ENCODE measurements at regions not wholly inside any gene's neighbourhood (a gene's known extent, or its start where the extent isn't known, plus 50 kb on each side); places are given as distances from the start of the nearest gene placed in this dataset.
"Not testable (repeated sequence)": the region's sequence is repeated elsewhere in the genome, so short reads cannot be mapped to it uniquely, and the experiment has no call there.

DNA sequence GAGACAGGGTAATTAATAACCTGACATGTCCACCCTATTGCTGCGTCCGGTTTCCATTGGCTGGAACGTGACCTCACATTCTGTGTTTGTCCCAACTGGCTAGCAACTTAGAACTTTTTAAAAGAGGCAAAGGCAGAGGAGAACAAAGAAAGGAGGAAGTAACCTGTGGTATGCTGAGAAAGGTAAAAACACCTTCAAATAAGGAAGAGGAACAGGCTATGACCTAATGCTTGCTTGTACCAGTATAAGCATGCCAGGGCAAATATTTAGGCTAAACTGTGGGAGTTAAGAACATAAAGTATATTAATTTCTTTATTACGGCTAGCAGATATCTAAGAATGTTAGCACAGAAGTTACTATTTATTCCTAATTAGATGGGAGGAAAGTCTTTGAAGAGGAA, 87.3 kb upstream of the MAP10 start:
- DNase-seq, result not testable (repeated sequence)

- no peak for DNase-seq
These were observed 86.0 kb upstream of the MAP10 start for GRCh38 chr1:232718928-232719927.

DNA sequence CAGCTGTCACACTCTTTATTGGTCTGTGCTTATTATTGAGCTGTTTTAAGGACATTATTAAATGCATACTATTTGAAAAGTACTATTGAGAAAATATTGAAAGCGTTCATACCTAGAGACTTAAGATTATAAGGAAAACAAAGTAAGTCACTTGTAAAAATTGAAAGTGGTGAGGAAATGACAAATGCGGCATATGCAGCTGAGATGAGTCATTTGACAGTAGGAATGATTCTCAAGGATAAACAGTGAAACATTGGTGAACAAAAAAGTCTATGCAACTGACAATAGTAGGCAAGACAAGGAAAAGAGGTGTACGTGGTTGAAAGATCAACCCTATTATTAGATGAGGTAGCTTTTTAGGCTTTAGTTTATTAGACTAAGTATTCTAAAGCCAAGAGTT, 82.6 kb upstream of the MAP10 start:
- DNase-seq, result no peak

GRCh38 chr1:232725305-232726047, 79.7 kb upstream of the MAP10 start:
- no peak for DNase-seq

GRCh38 chr1:232726048-232726779, 79.0 kb upstream of the MAP10 start:
- no peak for DNase-seq

DNA sequence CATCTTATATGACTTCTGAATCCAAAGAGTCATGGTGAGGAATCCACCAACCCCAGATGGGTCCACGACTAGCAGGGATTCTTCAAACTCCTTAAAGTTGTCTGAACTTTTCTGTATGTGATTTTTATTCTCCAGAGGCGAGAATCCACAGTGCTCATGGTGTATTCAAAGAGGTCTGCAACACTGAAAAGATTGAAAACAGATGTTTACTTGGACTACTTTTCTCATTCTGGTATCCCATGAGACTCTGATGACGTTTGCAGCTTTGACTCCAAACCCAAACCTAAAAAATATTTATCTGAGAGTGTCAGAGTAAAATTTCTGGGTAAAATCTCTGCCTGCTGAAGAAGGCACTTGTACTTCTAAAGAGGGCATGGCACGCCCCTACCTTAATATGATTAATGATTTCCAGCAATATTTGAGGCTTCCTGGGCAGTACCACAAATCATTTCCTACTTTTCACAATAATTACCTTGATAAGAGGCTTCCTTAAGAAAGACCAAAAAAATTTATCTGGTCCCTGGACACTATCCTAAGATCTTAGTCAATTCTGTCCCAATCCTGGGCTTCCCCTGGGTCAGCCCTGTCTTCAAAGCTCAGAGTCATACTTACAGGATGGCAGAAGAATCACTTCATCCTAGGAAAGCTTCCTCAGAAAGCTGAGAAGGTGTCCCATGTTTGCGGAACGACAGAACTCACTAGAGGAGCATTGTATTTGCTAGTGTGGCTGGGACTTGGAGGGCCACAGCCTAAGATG, 76.5 kb upstream of the MAP10 start:
- no peak for DNase-seq

- no peak for DNase-seq
These were observed 72.8 kb upstream of the MAP10 start for GRCh38 chr1:232732344-232732910.

DNA sequence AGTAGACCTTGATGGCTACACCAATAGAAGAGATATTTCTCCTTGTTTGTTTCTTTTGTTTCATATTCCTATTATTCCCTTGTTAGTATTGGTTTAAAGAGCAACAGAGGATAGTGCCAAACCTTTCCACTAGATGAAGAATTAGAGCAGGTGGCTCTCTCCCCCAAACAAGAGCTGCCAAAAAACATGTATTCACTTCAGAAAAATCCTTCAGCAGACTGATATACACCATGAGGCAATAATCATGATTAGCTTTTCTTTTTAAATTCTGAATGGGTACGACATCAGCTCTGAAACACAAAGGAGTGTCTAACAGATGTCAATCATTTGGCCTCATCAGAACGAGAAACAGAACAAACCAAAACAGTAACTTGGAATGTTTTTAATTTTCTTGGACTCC, 67.3 kb upstream of the MAP10 start:
- DNase-seq, result no peak

DNA sequence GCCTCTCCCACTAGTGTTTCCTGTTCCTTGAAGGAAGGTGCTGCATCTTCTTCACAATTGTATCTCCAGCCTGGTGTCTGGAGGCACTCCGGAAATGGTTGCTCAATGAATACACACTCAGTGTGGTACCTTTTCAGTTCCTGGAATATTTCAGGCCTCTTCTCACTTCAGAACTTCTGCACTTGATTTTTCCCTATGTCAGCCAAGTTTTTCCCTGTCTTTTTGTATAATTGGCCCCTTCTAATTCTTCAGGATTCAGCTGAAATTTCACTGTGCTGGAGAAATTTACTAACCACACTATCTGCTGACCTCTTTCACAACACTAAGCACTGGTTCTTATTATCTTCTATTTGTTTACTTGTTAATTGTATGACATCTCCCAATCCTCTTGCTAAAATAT, 61.2 kb upstream of the MAP10 start:
- no peak for DNase-seq

GRCh38 chr1:232744847-232745246, 60.4 kb upstream of the MAP10 start:
- no peak for DNase-seq

DNA sequence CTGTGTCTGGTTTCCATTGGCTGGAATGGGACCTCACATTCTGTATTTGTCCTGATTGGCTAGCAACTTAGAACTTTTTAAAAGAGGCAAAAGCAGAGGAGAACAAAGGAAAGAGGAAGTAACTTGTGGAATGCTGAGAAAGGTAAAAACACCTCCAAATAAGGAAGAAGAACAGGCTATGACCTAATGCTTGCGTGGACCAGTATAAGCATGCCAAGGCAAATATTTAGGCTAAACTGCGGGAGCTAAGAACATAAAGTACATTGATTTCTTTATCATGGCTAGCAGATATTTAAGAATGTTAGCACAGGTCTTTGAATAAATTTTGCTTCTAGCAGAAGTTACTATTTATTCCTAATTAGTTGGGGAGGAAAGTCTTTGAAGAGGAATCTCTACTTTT, 59.5 kb upstream of the MAP10 start:
- DNase-seq, result not testable (repeated sequence)

GRCh38 chr1:232748910-232749368, 56.3 kb upstream of the MAP10 start:
- no peak for DNase-seq

- no peak for DNase-seq
These were observed 53.6 kb upstream of the MAP10 start for GRCh38 chr1:232751393-232752140.

DNA sequence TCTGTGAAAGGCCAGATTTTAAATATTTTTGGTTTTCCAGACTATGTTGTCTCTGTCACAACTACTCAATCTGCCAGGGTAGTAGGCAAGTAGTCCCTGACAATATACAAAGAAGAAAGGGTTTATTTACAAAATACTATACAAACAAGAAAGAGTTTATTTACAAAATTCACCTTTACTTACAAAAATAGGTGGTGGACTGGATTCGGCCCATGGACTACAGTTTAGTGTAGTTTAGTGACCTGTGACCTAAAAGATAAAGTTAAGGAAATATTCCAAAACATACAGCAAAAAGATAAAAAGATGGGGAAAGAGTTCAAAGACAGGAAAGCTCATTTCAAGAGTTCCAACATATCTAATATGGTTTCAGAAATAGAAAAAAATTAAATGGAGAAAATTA, 52.9 kb upstream of the MAP10 start:
- DNase-seq, result no peak

- DNase-seq, result no peak
These were observed 50.3 kb upstream of the MAP10 start for GRCh38 chr1:232754930-232755329.
